ENCODE measurements at regions not wholly inside any gene's neighbourhood (a gene's known extent, or its start where the extent isn't known, plus 50 kb on each side); places are given as distances from the start of the nearest gene placed in this dataset.

DNA sequence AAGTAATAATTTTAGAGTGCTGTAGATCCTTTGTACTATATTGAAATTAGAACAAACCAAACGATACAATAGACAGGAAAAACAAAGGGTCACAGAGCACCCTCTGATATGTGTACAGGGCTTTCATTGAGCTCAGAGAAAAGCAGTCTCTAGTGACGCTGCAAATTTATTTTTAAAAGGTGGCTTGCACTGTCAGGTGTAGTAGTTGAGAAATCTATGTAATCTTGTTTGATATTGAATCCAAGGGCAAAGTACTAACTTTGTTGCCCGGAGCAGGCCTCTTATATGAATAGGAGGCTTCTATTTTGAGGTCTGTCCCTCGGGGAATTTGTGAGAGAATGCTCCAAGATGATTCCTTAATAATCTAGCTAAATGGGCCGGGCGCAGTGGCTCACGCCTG is 1755.5 kb downstream of the PCDH7 start:
- Histone ChIP-seq H3K9ac (no peak overlapping the region), H3K4me3 (no peak overlapping the region), H2AFZ (replicated peaks) (no peak overlapping the region), H3K79me2 (ENCODE audit: low read depth) (no peaks in the 10 kb centered on the region), H3K27ac (no peak overlapping the region), H3K36me3 (no peaks in the 10 kb centered on the region), H3K27me3 (no peaks in the 10 kb centered on the region), H3K9me3 (ENCODE audit: low read depth) (no peaks in the 10 kb centered on the region), H4K20me1 (ENCODE audit: low read depth) (no peaks in the 10 kb centered on the region), H3K4me2 (no peak overlapping the region), H3K4me1 (no peaks in the 10 kb centered on the region), H3F3A (ENCODE audit: low read depth) (no peaks in the 10 kb centered on the region)
- H3K4me1 Mint-ChIP-seq, result no peaks in the 10 kb centered on the region
- no peak overlapping the region for H3K4me3 Mint-ChIP-seq
- TF ChIP-seq EZH2phosphoT487 (IDR thresholded peaks at IDR 0.05), result no peak
- TF ChIP-seq, protein P1, sequence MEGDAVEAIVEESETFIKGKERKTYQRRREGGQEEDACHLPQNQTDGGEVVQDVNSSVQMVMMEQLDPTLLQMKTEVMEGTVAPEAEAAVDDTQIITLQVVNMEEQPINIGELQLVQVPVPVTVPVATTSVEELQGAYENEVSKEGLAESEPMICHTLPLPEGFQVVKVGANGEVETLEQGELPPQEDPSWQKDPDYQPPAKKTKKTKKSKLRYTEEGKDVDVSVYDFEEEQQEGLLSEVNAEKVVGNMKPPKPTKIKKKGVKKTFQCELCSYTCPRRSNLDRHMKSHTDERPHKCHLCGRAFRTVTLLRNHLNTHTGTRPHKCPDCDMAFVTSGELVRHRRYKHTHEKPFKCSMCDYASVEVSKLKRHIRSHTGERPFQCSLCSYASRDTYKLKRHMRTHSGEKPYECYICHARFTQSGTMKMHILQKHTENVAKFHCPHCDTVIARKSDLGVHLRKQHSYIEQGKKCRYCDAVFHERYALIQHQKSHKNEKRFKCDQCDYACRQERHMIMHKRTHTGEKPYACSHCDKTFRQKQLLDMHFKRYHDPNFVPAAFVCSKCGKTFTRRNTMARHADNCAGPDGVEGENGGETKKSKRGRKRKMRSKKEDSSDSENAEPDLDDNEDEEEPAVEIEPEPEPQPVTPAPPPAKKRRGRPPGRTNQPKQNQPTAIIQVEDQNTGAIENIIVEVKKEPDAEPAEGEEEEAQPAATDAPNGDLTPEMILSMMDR (IDR thresholded peaks at IDR 0.05), result no peak
- TF ChIP-seq EZH2 (IDR thresholded peaks at IDR 0.05), result no peak
- H3K9me3 Mint-ChIP-seq, result no peaks in the 10 kb centered on the region
- H3K27ac Mint-ChIP-seq, result no peak overlapping the region
- H3K36me3 Mint-ChIP-seq, result no peaks in the 10 kb centered on the region
- no peak for DNase-seq (ENCODE audit: low spot score)
- no peaks in the 10 kb centered on the region for H3K27me3 Mint-ChIP-seq (ENCODE audit: insufficient read depth, low read depth)

DNA sequence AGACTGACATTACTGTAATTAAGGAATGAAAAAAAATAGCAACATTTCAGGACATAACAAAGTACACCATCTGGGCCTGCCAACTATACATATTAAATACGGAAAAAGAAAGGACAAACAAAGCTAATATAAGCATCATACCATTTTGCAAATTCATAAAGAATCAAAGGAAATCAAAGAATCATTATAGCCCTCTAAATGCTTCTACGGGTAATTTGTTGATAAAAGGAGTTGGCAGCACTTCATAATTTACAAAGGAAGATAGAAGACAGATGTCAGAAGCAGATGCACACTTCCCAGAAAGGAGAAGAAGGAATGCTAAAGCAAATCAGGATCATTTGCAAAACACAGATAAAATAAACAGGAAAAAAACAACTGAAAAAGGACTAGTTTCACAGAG is 1757.3 kb downstream of the PCDH7 start:
- Histone ChIP-seq H3K36me3 (no peaks in the 10 kb centered on the region), H3K4me1 (no peaks in the 10 kb centered on the region), H3K4me3 (no peak overlapping the region), H3K27me3 (no peaks in the 10 kb centered on the region), H3K27ac (no peak overlapping the region), H3K9ac (no peak overlapping the region), H3F3A (ENCODE audit: low read depth) (no peaks in the 10 kb centered on the region), H3K9me3 (ENCODE audit: low read depth) (no peaks in the 10 kb centered on the region), H3K4me2 (no peak overlapping the region), H3K79me2 (ENCODE audit: low read depth) (no peaks in the 10 kb centered on the region), H2AFZ (replicated peaks) (no peak overlapping the region), H4K20me1 (ENCODE audit: low read depth) (no peaks in the 10 kb centered on the region)
- H3K27me3 Mint-ChIP-seq (ENCODE audit: insufficient read depth, low read depth), result no peaks in the 10 kb centered on the region
- no peak for DNase-seq (ENCODE audit: low spot score)
- H3K4me3 Mint-ChIP-seq, result no peak overlapping the region
- H3K4me1 Mint-ChIP-seq, result no peaks in the 10 kb centered on the region
- H3K9me3 Mint-ChIP-seq, result no peaks in the 10 kb centered on the region
- TF ChIP-seq EZH2 (IDR thresholded peaks at IDR 0.05) (no peak), EZH2phosphoT487 (IDR thresholded peaks at IDR 0.05) (no peak)
- TF ChIP-seq, protein P1 (IDR thresholded peaks at IDR 0.05), result no peak
- no peaks in the 10 kb centered on the region for H3K36me3 Mint-ChIP-seq
- H3K27ac Mint-ChIP-seq, result no peak overlapping the region

DNA sequence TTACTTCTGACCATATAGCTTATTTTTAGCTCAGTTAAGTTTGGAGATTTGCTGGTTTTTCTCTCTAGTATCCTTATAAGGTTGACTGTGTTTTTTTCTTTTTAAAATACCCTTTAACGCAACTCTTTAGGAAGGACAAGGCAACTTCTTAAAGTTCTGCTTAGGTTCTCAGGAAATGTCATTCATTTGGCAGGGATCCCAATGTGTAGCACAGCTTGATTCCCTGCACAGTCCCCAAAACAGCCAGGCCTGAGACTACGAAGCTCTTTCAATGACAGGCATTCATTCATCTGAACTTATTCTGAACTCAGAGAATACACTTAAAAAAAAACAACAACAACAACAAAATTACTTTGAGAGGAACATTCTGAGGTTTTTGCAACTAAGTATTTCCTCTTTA is 1765.8 kb downstream of the PCDH7 start:
- no peaks in the 10 kb centered on the region for H4K20me1 ChIP-seq (ENCODE audit: low read depth)
- peak overlapping the region; percentile 14 for H3K4me3 ChIP-seq
- H3F3A ChIP-seq (ENCODE audit: low read depth), result peaks cover 6% of the 10 kb centered on the region
- H3K4me2 ChIP-seq, result peak overlapping the region; percentile 60
- Mint-ChIP-seq H3K27me3 (ENCODE audit: insufficient read depth, low read depth) (peaks cover 3% of the 10 kb centered on the region), H3K27ac (no peak overlapping the region), H3K9me3 (peaks cover 7% of the 10 kb centered on the region), H3K36me3 (no peaks in the 10 kb centered on the region), H3K4me3 (no peak overlapping the region), H3K4me1 (peaks cover 12% of the 10 kb centered on the region)
- no peak overlapping the region for H3K9ac ChIP-seq
- TF ChIP-seq, protein P1 (IDR thresholded peaks at IDR 0.05), result no peak
- TF ChIP-seq EZH2 (IDR thresholded peaks at IDR 0.05) (no peak), EZH2phosphoT487 (IDR thresholded peaks at IDR 0.05) (no peak)
- no peaks in the 10 kb centered on the region for H3K27me3 ChIP-seq
- H2AFZ ChIP-seq (replicated peaks), result no peak overlapping the region
- peaks cover 14% of the 10 kb centered on the region for H3K4me1 ChIP-seq
- DNase-seq (ENCODE audit: low spot score), result peak; percentile 66
- no peaks in the 10 kb centered on the region for H3K36me3 ChIP-seq
- no peaks in the 10 kb centered on the region for H3K79me2 ChIP-seq (ENCODE audit: low read depth)
- no peaks in the 10 kb centered on the region for H3K9me3 ChIP-seq (ENCODE audit: low read depth)
- peak overlapping the region; percentile 39 for H3K27ac ChIP-seq

All from neural progenitor cell (in vitro differentiated cells).